ENCODE measurements at regions not wholly inside any gene's neighbourhood (a gene's known extent, or its start where the extent isn't known, plus 50 kb on each side); places are given as distances from the start of the nearest gene placed in this dataset.

DNA sequence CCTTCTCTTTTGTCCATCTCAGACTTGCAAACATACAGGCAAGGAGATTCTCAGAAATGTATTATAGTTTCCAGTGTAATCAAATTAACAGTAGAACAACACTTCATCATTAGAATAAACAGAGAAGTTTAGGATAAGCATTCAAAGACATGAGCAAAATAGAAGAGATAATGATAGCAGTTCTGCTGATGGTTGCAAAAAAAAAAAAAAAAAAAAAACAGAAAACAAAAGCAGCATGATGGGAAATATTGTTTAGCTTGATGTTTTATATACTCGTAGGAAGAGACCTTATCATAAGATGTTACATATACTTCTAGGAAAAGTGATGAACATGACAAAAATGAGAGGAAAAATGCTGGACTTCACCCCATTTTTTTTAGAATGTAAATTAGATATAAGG is 1356.2 kb downstream of the MAT2B start:
- Histone ChIP-seq H3K27ac (ENCODE audit: control insufficient read depth, insufficient read depth, low read length) (no peak overlapping the region), H3K4me3 (ENCODE audit: control insufficient read depth in 2 of 3, extremely low read depth in 1 of 3, insufficient read depth in 2 of 3, low read depth in 1 of 3, low read length in 3 of 3) (no peak overlapping the region), H3K9ac (ENCODE audit: control insufficient read depth, extremely low read depth, insufficient read depth, low read length) (no peak overlapping the region), H3K36me3 (ENCODE audit: control insufficient read depth in 2 of 2, extremely low read depth in 1 of 2, insufficient read depth in 2 of 2, low read length in 2 of 2) (no peaks in the 10 kb centered on the region), H4K20me1 (ENCODE audit: control insufficient read depth, extremely low read depth, insufficient read depth, low read length) (no peaks in the 10 kb centered on the region), H3K27me3 (ENCODE audit: control insufficient read depth, extremely low read depth, insufficient read depth, low read length) (no peaks in the 10 kb centered on the region), H3K9me3 (ENCODE audit: control insufficient read depth, low read depth, low read length) (no peaks in the 10 kb centered on the region), H3K4me2 (ENCODE audit: control insufficient read depth, extremely low read depth, insufficient read depth, low read depth, low read length) (no peak overlapping the region), H3K4me1 (ENCODE audit: control insufficient read depth, extremely low read depth, insufficient read depth, low read length) (no peaks in the 10 kb centered on the region), H3K9me1 (ENCODE audit: control insufficient read depth, extremely low read depth, insufficient read depth, low read length) (no peaks in the 10 kb centered on the region), H3K79me2 (ENCODE audit: control insufficient read depth, insufficient read depth, low read length) (no peaks in the 10 kb centered on the region), H2AFZ (ENCODE audit: control insufficient read depth, low read length) (no peak overlapping the region)
- dilution Hi-C loops (cut with MboI; ENCODE audit: extremely low pct_ligation_motif_present, low sequenced_read_pairs), result no loop called here
- no peak for TF ChIP-seq EZH2 (IDR thresholded peaks at IDR 0.05; ENCODE audit: low read length)
- TF ChIP-seq, protein P1, sequence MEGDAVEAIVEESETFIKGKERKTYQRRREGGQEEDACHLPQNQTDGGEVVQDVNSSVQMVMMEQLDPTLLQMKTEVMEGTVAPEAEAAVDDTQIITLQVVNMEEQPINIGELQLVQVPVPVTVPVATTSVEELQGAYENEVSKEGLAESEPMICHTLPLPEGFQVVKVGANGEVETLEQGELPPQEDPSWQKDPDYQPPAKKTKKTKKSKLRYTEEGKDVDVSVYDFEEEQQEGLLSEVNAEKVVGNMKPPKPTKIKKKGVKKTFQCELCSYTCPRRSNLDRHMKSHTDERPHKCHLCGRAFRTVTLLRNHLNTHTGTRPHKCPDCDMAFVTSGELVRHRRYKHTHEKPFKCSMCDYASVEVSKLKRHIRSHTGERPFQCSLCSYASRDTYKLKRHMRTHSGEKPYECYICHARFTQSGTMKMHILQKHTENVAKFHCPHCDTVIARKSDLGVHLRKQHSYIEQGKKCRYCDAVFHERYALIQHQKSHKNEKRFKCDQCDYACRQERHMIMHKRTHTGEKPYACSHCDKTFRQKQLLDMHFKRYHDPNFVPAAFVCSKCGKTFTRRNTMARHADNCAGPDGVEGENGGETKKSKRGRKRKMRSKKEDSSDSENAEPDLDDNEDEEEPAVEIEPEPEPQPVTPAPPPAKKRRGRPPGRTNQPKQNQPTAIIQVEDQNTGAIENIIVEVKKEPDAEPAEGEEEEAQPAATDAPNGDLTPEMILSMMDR (optimal IDR thresholded peaks at IDR 0.05 in 1 of 3, IDR thresholded peaks at IDR 0.05 in 1 of 3, conservative IDR thresholded peaks at IDR 0.05 in 1 of 3; ENCODE audit: extremely low read depth in 1 of 3, insufficient read depth in 2 of 3, low read length in 3 of 3), result no peak
- FAIRE-seq, result no peak
- DNase-seq (ENCODE audit: low read depth, low spot score), result no peak

DNA sequence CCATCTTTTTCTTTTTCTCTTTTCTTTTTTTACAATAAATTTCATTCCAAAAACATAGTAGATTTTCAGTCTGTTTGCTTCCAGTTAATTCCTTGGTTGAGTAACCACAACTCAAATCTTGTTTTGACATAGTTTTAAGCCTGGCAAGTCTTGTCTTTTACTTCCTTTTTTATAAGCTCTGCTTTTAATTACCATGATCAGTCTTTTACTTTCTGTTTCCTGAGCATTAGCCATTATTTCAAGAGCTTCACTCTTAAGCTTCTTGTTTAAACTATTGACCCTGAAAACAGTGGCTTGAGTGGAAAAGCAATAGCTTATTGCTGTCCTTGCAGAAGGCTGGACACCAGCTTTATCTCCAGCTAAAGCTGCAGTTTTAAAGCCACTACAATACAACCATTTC is 1363.3 kb downstream of the MAT2B start:
- DNase-seq (ENCODE audit: low read depth, low spot score), result no peak
- FAIRE-seq, result no peak
- no peak overlapping the region for H3K27ac ChIP-seq (ENCODE audit: control insufficient read depth, insufficient read depth, low read length)
- no peaks in the 10 kb centered on the region for H3K9me3 ChIP-seq (ENCODE audit: control insufficient read depth, low read depth, low read length)
- H3K4me3 ChIP-seq (ENCODE audit: control insufficient read depth in 2 of 3, extremely low read depth in 1 of 3, insufficient read depth in 2 of 3, low read depth in 1 of 3, low read length in 3 of 3), result no peak overlapping the region
- TF ChIP-seq, protein P1 (optimal IDR thresholded peaks at IDR 0.05 in 1 of 3, IDR thresholded peaks at IDR 0.05 in 1 of 3, conservative IDR thresholded peaks at IDR 0.05 in 1 of 3; ENCODE audit: extremely low read depth in 1 of 3, insufficient read depth in 2 of 3, low read length in 3 of 3), result no peak
- no peak for TF ChIP-seq EZH2 (IDR thresholded peaks at IDR 0.05; ENCODE audit: low read length)
- H3K79me2 ChIP-seq (ENCODE audit: control insufficient read depth, insufficient read depth, low read length), result no peaks in the 10 kb centered on the region
- no peak overlapping the region for H3K9ac ChIP-seq (ENCODE audit: control insufficient read depth, extremely low read depth, insufficient read depth, low read length)
- no peaks in the 10 kb centered on the region for H3K4me1 ChIP-seq (ENCODE audit: control insufficient read depth, extremely low read depth, insufficient read depth, low read length)
- H2AFZ ChIP-seq (ENCODE audit: control insufficient read depth, low read length), result no peak overlapping the region
- dilution Hi-C loops (cut with MboI; ENCODE audit: extremely low pct_ligation_motif_present, low sequenced_read_pairs), result no loop called here
- no peaks in the 10 kb centered on the region for H4K20me1 ChIP-seq (ENCODE audit: control insufficient read depth, extremely low read depth, insufficient read depth, low read length)
- no peaks in the 10 kb centered on the region for H3K27me3 ChIP-seq (ENCODE audit: control insufficient read depth, extremely low read depth, insufficient read depth, low read length)
- H3K36me3 ChIP-seq (ENCODE audit: control insufficient read depth in 2 of 2, extremely low read depth in 1 of 2, insufficient read depth in 2 of 2, low read length in 2 of 2), result no peaks in the 10 kb centered on the region
- no peak overlapping the region for H3K4me2 ChIP-seq (ENCODE audit: control insufficient read depth, extremely low read depth, insufficient read depth, low read depth, low read length)
- H3K9me1 ChIP-seq (ENCODE audit: control insufficient read depth, extremely low read depth, insufficient read depth, low read length), result no peaks in the 10 kb centered on the region

Measured in keratinocyte (primary cell).